ENCODE measurements at regions not wholly inside any gene's neighbourhood (a gene's known extent, or its start where the extent isn't known, plus 50 kb on each side); places are given as distances from the start of the nearest gene placed in this dataset.

GRCh38 chr1:194366705-194367104, 1180.3 kb upstream of the B3GALT2 start (continued):
- TF ChIP-seq SNAI2 (CRISPR knock-in tag; IDR thresholded peaks at IDR 0.05): no peak
- TF ChIP-seq, protein P1, sequence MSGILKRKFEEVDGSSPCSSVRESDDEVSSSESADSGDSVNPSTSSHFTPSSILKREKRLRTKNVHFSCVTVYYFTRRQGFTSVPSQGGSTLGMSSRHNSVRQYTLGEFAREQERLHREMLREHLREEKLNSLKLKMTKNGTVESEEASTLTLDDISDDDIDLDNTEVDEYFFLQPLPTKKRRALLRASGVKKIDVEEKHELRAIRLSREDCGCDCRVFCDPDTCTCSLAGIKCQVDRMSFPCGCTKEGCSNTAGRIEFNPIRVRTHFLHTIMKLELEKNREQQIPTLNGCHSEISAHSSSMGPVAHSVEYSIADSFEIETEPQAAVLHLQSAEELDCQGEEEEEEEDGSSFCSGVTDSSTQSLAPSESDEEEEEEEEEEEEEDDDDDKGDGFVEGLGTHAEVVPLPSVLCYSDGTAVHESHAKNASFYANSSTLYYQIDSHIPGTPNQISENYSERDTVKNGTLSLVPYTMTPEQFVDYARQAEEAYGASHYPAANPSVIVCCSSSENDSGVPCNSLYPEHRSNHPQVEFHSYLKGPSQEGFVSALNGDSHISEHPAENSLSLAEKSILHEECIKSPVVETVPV (CRISPR knock-in tag; IDR thresholded peaks at IDR 0.05): no peak
- no peak for TF ChIP-seq ISL1 (CRISPR knock-in tag; IDR thresholded peaks at IDR 0.05)
- TF ChIP-seq, protein P2, sequence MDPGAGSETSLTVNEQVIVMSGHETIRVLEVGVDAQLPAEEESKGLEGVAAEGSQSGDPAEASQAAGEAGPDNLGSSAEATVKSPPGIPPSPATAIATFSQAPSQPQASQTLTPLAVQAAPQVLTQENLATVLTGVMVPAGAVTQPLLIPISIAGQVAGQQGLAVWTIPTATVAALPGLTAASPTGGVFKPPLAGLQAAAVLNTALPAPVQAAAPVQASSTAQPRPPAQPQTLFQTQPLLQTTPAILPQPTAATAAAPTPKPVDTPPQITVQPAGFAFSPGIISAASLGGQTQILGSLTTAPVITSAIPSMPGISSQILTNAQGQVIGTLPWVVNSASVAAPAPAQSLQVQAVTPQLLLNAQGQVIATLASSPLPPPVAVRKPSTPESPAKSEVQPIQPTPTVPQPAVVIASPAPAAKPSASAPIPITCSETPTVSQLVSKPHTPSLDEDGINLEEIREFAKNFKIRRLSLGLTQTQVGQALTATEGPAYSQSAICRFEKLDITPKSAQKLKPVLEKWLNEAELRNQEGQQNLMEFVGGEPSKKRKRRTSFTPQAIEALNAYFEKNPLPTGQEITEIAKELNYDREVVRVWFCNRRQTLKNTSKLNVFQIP (CRISPR knock-in tag; IDR thresholded peaks at IDR 0.05; ENCODE audit: borderline replicate concordance, low read depth): no peak
- no peak for TF ChIP-seq ESRRG (CRISPR knock-in tag; IDR thresholded peaks at IDR 0.05)
- TF ChIP-seq TCF4 (CRISPR knock-in tag; IDR thresholded peaks at IDR 0.05; ENCODE audit: borderline replicate concordance): no peak
- no peak for TF ChIP-seq ZNF70 (CRISPR knock-in tag; IDR thresholded peaks at IDR 0.05)

DNA sequence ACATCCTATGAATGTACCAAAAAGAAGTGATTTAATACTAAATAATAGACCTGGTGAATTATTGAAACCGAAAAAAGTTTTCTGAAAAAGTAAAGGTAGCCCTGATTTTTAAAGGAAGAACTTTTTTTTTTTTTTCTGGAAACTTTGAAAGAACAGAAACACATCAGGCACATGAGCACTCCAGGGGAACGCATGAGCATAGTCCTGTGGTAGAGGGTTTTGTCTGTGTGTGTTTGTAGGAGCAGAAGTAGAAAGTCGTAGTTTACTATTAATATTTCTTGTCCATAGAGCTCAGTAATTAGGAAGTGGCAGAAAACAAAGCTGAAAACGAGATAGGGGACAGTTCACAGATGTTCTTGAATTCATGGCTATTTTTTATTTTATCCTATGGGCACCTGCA, 1175.9 kb upstream of the B3GALT2 start:
- TF ChIP-seq, protein P1 (CRISPR knock-in tag; IDR thresholded peaks at IDR 0.05): no peak
- TF ChIP-seq ZFP3 (CRISPR knock-in tag; IDR thresholded peaks at IDR 0.05): no peak
- TF ChIP-seq ZFP30 (CRISPR knock-in tag; IDR thresholded peaks at IDR 0.05): no peak
- TF ChIP-seq ISL1 (CRISPR knock-in tag; IDR thresholded peaks at IDR 0.05): no peak
- TF ChIP-seq TOX (CRISPR knock-in tag; IDR thresholded peaks at IDR 0.05; ENCODE audit: borderline replicate concordance): no peak
- no peak for TF ChIP-seq RARB (CRISPR knock-in tag; IDR thresholded peaks at IDR 0.05)
- TF ChIP-seq ZNF70 (CRISPR knock-in tag; IDR thresholded peaks at IDR 0.05): no peak
- no peak for TF ChIP-seq ZNF565 (CRISPR knock-in tag; conservative IDR thresholded peaks at IDR 0.05; ENCODE audit: low read depth)
- TF ChIP-seq, protein P3, sequence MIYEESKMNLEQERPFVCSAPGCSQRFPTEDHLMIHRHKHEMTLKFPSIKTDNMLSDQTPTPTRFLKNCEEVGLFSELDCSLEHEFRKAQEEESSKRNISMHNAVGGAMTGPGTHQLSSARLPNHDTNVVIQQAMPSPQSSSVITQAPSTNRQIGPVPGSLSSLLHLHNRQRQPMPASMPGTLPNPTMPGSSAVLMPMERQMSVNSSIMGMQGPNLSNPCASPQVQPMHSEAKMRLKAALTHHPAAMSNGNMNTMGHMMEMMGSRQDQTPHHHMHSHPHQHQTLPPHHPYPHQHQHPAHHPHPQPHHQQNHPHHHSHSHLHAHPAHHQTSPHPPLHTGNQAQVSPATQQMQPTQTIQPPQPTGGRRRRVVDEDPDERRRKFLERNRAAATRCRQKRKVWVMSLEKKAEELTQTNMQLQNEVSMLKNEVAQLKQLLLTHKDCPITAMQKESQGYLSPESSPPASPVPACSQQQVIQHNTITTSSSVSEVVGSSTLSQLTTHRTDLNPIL (CRISPR knock-in tag; IDR thresholded peaks at IDR 0.05; ENCODE audit: low read depth): no peak
- TF ChIP-seq, protein P2 (CRISPR knock-in tag; IDR thresholded peaks at IDR 0.05; ENCODE audit: borderline replicate concordance, low read depth): no peak
- TF ChIP-seq CSDC2 (CRISPR knock-in tag; IDR thresholded peaks at IDR 0.05): no peak
- TF ChIP-seq SNAI2 (CRISPR knock-in tag; IDR thresholded peaks at IDR 0.05): no peak
- no peak for TF ChIP-seq ESRRG (CRISPR knock-in tag; IDR thresholded peaks at IDR 0.05)
- TF ChIP-seq TSHZ2 (CRISPR knock-in tag; IDR thresholded peaks at IDR 0.05): no peak
- no peak for TF ChIP-seq ZNF8 (CRISPR knock-in tag; IDR thresholded peaks at IDR 0.05)
- no peak for TF ChIP-seq OSR1 (CRISPR knock-in tag; IDR thresholded peaks at IDR 0.05)
- no peak for TF ChIP-seq GLIS3 (CRISPR knock-in tag; IDR thresholded peaks at IDR 0.05)
- no peak for ATAC-seq

DNA sequence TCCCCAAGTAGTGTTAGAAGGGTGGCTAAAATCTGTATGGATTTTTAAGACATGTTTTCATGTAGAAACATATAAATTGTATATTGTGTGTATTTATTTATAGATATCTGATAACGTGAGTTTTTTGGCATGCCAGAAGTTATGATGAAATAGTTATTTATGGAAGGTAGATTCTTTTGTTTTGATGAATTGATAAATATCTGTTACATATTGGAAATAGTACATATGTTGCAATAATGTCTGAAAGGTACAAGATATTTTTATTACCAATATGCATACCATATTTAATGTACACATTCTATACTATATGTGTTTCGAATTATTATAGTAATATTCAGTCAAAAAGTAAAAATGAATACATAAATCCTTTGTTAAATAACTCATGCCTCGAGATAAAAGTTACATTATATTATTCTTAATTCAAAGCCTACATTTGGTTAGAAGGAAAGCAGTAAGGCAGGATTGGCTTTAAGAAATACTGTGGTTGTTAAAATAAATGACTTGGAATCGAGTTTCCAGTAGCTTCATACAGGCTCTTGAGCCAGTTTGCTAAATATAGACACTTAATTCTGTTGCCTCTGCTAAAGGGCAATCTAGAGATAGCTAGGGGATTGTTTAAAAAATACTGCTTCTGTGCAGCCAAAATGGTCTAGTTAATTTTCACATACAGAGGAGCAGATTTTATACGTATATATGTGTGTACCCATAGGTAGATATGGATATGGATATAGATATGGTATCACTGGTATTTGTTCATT, 1175.1 kb upstream of the B3GALT2 start:
- TF ChIP-seq RARB (CRISPR knock-in tag; IDR thresholded peaks at IDR 0.05) (no peak), OSR1 (CRISPR knock-in tag; IDR thresholded peaks at IDR 0.05) (no peak), PPARA (CRISPR knock-in tag; IDR thresholded peaks at IDR 0.05; ENCODE audit: borderline replicate concordance) (no peak)
- ATAC-seq: no peak
